Mesenchymal stem cell (in vitro differentiated cells and primary cell): ENCODE measurements at regions not wholly inside any gene's neighbourhood (a gene's known extent, or its start where the extent isn't known, plus 50 kb on each side); places are given as distances from the start of the nearest gene placed in this dataset.
A peak's percentile ranks its signal among the peaks of the same experiment; 100 is the strongest.

Source experiments
- DNase-seq: peaks from one replicate; pipeline ENCODE4 v3.0.0-alpha.2; 2013
- H2AFZ ChIP-seq: one replicate; pipeline ENCODE4 v1.6.1; 2013; ENCODE audit warnings: low read depth, mild to moderate bottlenecking, control low read depth, inconsistent platforms, low read length, moderate library complexity
- H2AK5ac ChIP-seq: 2 replicates; pipeline ENCODE4 v1.6.1; 2013; ENCODE audit warnings: low read length, moderate library complexity, mild to moderate bottlenecking, inconsistent platforms; ENCODE audit not compliant: severe bottlenecking
- H2BK120ac ChIP-seq: one replicate; pipeline ENCODE4 v1.6.1; 2013; ENCODE audit warnings: low read depth, mild to moderate bottlenecking, inconsistent platforms, low read length, moderate library complexity
- H2BK12ac ChIP-seq, 2 experiments: one replicate each; pipeline ENCODE4 v1.6.1; 2013; ENCODE audit warnings: inconsistent platforms in 2 of 2, low read length in 2 of 2, mild to moderate bottlenecking in 2 of 2, moderate library complexity in 2 of 2, control low read depth in 1 of 2
- H2BK15ac ChIP-seq: one replicate; pipeline ENCODE4 v1.6.1; 2013; ENCODE audit warnings: mild to moderate bottlenecking, low read depth, inconsistent platforms; ENCODE audit not compliant: poor library complexity, severe bottlenecking
- H2BK5ac ChIP-seq: 2 replicates; pipeline ENCODE4 v1.6.1; 2013; ENCODE audit warnings: low read depth, mild to moderate bottlenecking, low read length, control low read depth, inconsistent platforms; ENCODE audit not compliant: poor library complexity, severe bottlenecking
- H3K14ac ChIP-seq, 2 experiments: one replicate each; pipeline ENCODE4 v1.6.1; 2013; ENCODE audit warnings: inconsistent platforms in 2 of 2, low read length in 2 of 2, control low read depth in 1 of 2, mild to moderate bottlenecking in 1 of 2, moderate library complexity in 1 of 2
- H3K18ac ChIP-seq, 2 experiments: one replicate each; pipeline ENCODE4 v1.6.1; 2013; ENCODE audit warnings: inconsistent platforms in 2 of 2, low read length in 2 of 2, control low read depth in 1 of 2, low read depth in 1 of 2, mild to moderate bottlenecking in 1 of 2
- H3K23ac ChIP-seq, 2 experiments: one replicate each; pipeline ENCODE4 v1.6.1; 2013; ENCODE audit warnings: inconsistent platforms in 2 of 2, low read length in 2 of 2, mild to moderate bottlenecking in 2 of 2, moderate library complexity in 2 of 2, control low read depth in 1 of 2
- H3K27ac ChIP-seq: 2 replicates; pipeline ENCODE4 v1.5.1; 2013; ENCODE audit warnings: mild to moderate bottlenecking, moderate library complexity, low read length, control low read depth, inconsistent platforms; ENCODE audit not compliant: poor library complexity, severe bottlenecking
- H3K27me3 ChIP-seq, 2 experiments: 2 replicates each; pipeline versions ENCODE4 v1.6.1 to v1.7.0; 2013; ENCODE audit warnings: low read length in 2 of 2, mild to moderate bottlenecking in 2 of 2, moderate library complexity in 2 of 2, control low read depth in 1 of 2, inconsistent platforms in 1 of 2; ENCODE audit not compliant: control insufficient read depth in 1 of 2, insufficient read depth in 1 of 2
- H3K36me3 ChIP-seq, 2 experiments: 2 replicates each; pipeline versions ENCODE4 v1.6.1 to v1.7.0; 2013; ENCODE audit warnings: low read length in 2 of 2, control low read depth in 1 of 2, inconsistent platforms in 1 of 2, low read depth in 1 of 2, mild to moderate bottlenecking in 1 of 2; ENCODE audit not compliant: insufficient read depth in 2 of 2, control insufficient read depth in 1 of 2
- H3K4ac ChIP-seq, 2 experiments: one replicate each; pipeline ENCODE4 v1.6.1; 2013; ENCODE audit warnings: inconsistent platforms in 2 of 2, low read length in 2 of 2, mild to moderate bottlenecking in 2 of 2, moderate library complexity in 2 of 2, control low read depth in 1 of 2, low read depth in 1 of 2
- H3K4me1 ChIP-seq: 2 replicates; pipeline ENCODE4 v1.6.1; 2013; ENCODE audit warnings: low read depth, low read length, control low read depth; ENCODE audit not compliant: control insufficient read depth, insufficient read depth
- H3K4me2 ChIP-seq: 2 replicates; pipeline ENCODE4 v1.6.1; 2013; ENCODE audit warnings: low read length, mild to moderate bottlenecking, inconsistent platforms; ENCODE audit not compliant: poor library complexity, severe bottlenecking
- H3K4me3 ChIP-seq, 2 experiments: 2 replicates each; pipeline versions ENCODE4 v1.5.1 to v1.7.0; 2013; ENCODE audit warnings: low read length in 2 of 2, mild to moderate bottlenecking in 2 of 2, control low read depth in 1 of 2, low read depth in 1 of 2; ENCODE audit not compliant: insufficient read depth in 1 of 2
- H3K79me1 ChIP-seq: replicated peaks from 2 replicates; pipeline ENCODE4 v1.6.1; 2013; ENCODE audit warnings: mild to moderate bottlenecking, control low read depth, low read length, inconsistent platforms; ENCODE audit not compliant: poor library complexity, severe bottlenecking
- H3K9ac ChIP-seq: 2 replicates; pipeline ENCODE4 v1.7.0; 2013; ENCODE audit warnings: mild to moderate bottlenecking, low read length, moderate library complexity
- H3K9me3 ChIP-seq: 2 replicates; pipeline ENCODE4 v1.7.0; 2013; ENCODE audit warnings: mild to moderate bottlenecking, low read length; ENCODE audit not compliant: control insufficient read depth
- H4K8ac ChIP-seq: one replicate; pipeline ENCODE4 v1.6.1; 2013; ENCODE audit warnings: inconsistent platforms, mild to moderate bottlenecking, low read length, moderate library complexity
- H4K91ac ChIP-seq: one replicate; pipeline ENCODE4 v1.6.1; 2013; ENCODE audit warnings: mild to moderate bottlenecking, low read length, inconsistent platforms
- WGBS: methylation state at CpG from one replicate; pipeline ENCODE4 v1.1.7; 2013; ENCODE audit warnings: mixed read lengths; 5-methylcytosine and 5-hydroxymethylcytosine counted together

- Histone ChIP-seq H3K9me3 (peaks cover 14% of the 10 kb centered on the region), H2BK15ac (no peak overlapping the region), H3K18ac (no peak overlapping the region), H2BK12ac (no peak overlapping the region), H3K4ac (no peak overlapping the region), H4K91ac (no peak overlapping the region), H3K4me3 (peak overlapping the region in 1 of 2 experiments; percentile 64), H3K23ac (no peak overlapping the region), H2AK5ac (no peak overlapping the region), H3K36me3 (no peaks in the 10 kb centered on the region), H2BK5ac (no peak overlapping the region), H3K27ac (no peak overlapping the region), H3K4me2 (no peak overlapping the region), H4K8ac (no peak overlapping the region), H3K4me1 (peaks cover 2% of the 10 kb centered on the region), H2BK120ac (no peak overlapping the region), H3K79me1 (no peaks in the 10 kb centered on the region), H3K9ac (peak overlapping the region; percentile 52), H3K14ac (no peak overlapping the region), H2AFZ (no peak overlapping the region), H3K27me3 (no peaks in the 10 kb centered on the region)
- DNase-seq, result no peak
- 81% methylated on average over 2 of the region's 2 CpGs for WGBS
These were observed 199.2 kb upstream of the BMPER start for GRCh38 chr7:33706186-33706585.

GRCh38 chr7:33706771-33707200, 198.6 kb upstream of the BMPER start:
- H3K4ac ChIP-seq, result no peak overlapping the region
- H4K8ac ChIP-seq, result no peak overlapping the region
- no peak overlapping the region for H4K91ac ChIP-seq
- no peaks in the 10 kb centered on the region for H3K27me3 ChIP-seq
- no peak for DNase-seq
- H3K23ac ChIP-seq, result no peak overlapping the region
- H3K4me2 ChIP-seq, result no peak overlapping the region
- H2BK120ac ChIP-seq, result no peak overlapping the region
- H3K79me1 ChIP-seq, result no peaks in the 10 kb centered on the region
- H2BK12ac ChIP-seq, result no peak overlapping the region
- H3K18ac ChIP-seq, result no peak overlapping the region
- H3K4me3 ChIP-seq, result peak overlapping the region in 1 of 2 experiments; percentile 64
- H3K27ac ChIP-seq, result no peak overlapping the region
- H2AK5ac ChIP-seq, result no peak overlapping the region
- H3K9ac ChIP-seq, result peak overlapping the region; percentile 52
- H2BK5ac ChIP-seq, result no peak overlapping the region
- peaks cover 2% of the 10 kb centered on the region for H3K4me1 ChIP-seq
- peaks cover 8% of the 10 kb centered on the region for H3K9me3 ChIP-seq
- 78% methylated on average over 5 of the region's 5 CpGs for WGBS
- no peaks in the 10 kb centered on the region for H3K36me3 ChIP-seq
- no peak overlapping the region for H3K14ac ChIP-seq
- no peak overlapping the region for H2AFZ ChIP-seq
- H2BK15ac ChIP-seq, result no peak overlapping the region

- Histone ChIP-seq H3K18ac (no peak overlapping the region), H3K27ac (no peak overlapping the region), H2AK5ac (no peak overlapping the region), H3K9me3 (peaks cover 2% of the 10 kb centered on the region), H3K4me1 (peaks cover 2% of the 10 kb centered on the region), H3K4ac (no peak overlapping the region), H4K8ac (no peak overlapping the region), H3K9ac (no peak overlapping the region), H2BK5ac (no peak overlapping the region), H2AFZ (no peak overlapping the region), H3K4me3 (no peak overlapping the region), H3K14ac (no peak overlapping the region), H3K27me3 (no peaks in the 10 kb centered on the region), H4K91ac (no peak overlapping the region), H3K23ac (no peak overlapping the region), H2BK120ac (no peak overlapping the region), H2BK15ac (no peak overlapping the region), H3K4me2 (no peak overlapping the region), H2BK12ac (no peak overlapping the region), H3K79me1 (no peaks in the 10 kb centered on the region), H3K36me3 (no peaks in the 10 kb centered on the region)
- no peak for DNase-seq
- 16% methylated on average over 2 of the region's 2 CpGs for WGBS
These were observed 197.9 kb upstream of the BMPER start for GRCh38 chr7:33707427-33707826.

- Histone ChIP-seq H2BK12ac (no peak overlapping the region), H3K27ac (no peak overlapping the region), H3K4me1 (peaks cover 2% of the 10 kb centered on the region), H4K91ac (no peak overlapping the region), H3K9ac (no peak overlapping the region), H3K4me2 (no peak overlapping the region), H3K14ac (no peak overlapping the region), H3K4me3 (no peak overlapping the region), H2BK5ac (no peak overlapping the region), H4K8ac (no peak overlapping the region), H2AK5ac (no peak overlapping the region), H3K36me3 (no peaks in the 10 kb centered on the region), H2BK15ac (no peak overlapping the region), H3K27me3 (peaks cover 0 to 7% of the 10 kb centered on the region in 2 experiments), H3K9me3 (no peaks in the 10 kb centered on the region), H2BK120ac (no peak overlapping the region), H3K79me1 (no peaks in the 10 kb centered on the region), H3K23ac (no peak overlapping the region), H2AFZ (no peak overlapping the region), H3K4ac (no peak overlapping the region), H3K18ac (no peak overlapping the region)
- DNase-seq, result no peak
These were observed 194.7 kb upstream of the BMPER start for GRCh38 chr7:33710608-33711007.
